HG02798 (cell line): ENCODE measurements at regions not wholly inside any gene's neighbourhood (a gene's known extent, or its start where the extent isn't known, plus 50 kb on each side); places are given as distances from the start of the nearest gene placed in this dataset.
A peak's percentile ranks its signal among the peaks of the same experiment; 100 is the strongest.
"Not testable (repeated sequence)": the region's sequence is repeated elsewhere in the genome, so short reads cannot be mapped to it uniquely, and the experiment has no call there.

Experiments
- ATAC-seq: cut with Tn5 transposase; IDR thresholded peaks from one replicate; pipeline ENCODE4 v1.9.1; 2021; ENCODE audit warnings: mild to moderate bottlenecking; ENCODE audit not compliant: unreplicated experiment, poor library complexity

GRCh38 chr7:65080799-65081668 lies 74.5 kb upstream of the ERV3-1 start:
- ATAC-seq: peak; percentile 100

- ATAC-seq: not testable (repeated sequence)
Measured at GRCh38 chr7:65074959-65075358, 68.5 kb upstream of the ERV3-1 start.

- not testable (repeated sequence) for ATAC-seq
Measured at GRCh38 chr7:65073160-65073559, 66.7 kb upstream of the ERV3-1 start.

- ATAC-seq: not testable (repeated sequence)
Measured at GRCh38 chr7:65071854-65072431, 65.5 kb upstream of the ERV3-1 start.

GRCh38 chr7:65069476-65069875 lies 63.0 kb upstream of the ERV3-1 start:
- ATAC-seq: not testable (repeated sequence)

GRCh38 chr7:65062566-65062965 lies 56.1 kb upstream of the ERV3-1 start:
- ATAC-seq: not testable (repeated sequence)

GRCh38 chr7:65059247-65059646 lies 52.8 kb upstream of the ERV3-1 start:
- peak; percentile 63 for ATAC-seq
